ENCODE measurements at regions not wholly inside any gene's neighbourhood (a gene's known extent, or its start where the extent isn't known, plus 50 kb on each side); places are given as distances from the start of the nearest gene placed in this dataset.

- TF ChIP-seq ZBTB43 (CRISPR knock-in tag; IDR thresholded peaks at IDR 0.05) (no peak), NR3C1 (CRISPR knock-in tag; conservative IDR thresholded peaks at IDR 0.05; ENCODE audit: low read depth) (peak; percentile 86; the same call in 1 of the 2 replicates), MLX (CRISPR knock-in tag; IDR thresholded peaks at IDR 0.05) (no peak), TP53 (CRISPR knock-in tag; IDR thresholded peaks at IDR 0.05) (peak; percentile 51; the same call in 1 of the 2 replicates), GRHL2 (CRISPR knock-in tag; IDR thresholded peaks at IDR 0.05; ENCODE audit: insufficient replicate concordance, severe bottlenecking) (no peak), ZNF219 (CRISPR knock-in tag; IDR thresholded peaks at IDR 0.05; ENCODE audit: borderline replicate concordance) (no peak), CBFB (CRISPR knock-in tag; IDR thresholded peaks at IDR 0.05; ENCODE audit: low read depth) (no peak), ZNF121 (CRISPR knock-in tag; IDR thresholded peaks at IDR 0.05) (no peak), HMGA2 (CRISPR knock-in tag; IDR thresholded peaks at IDR 0.05) (no peak), ERG (CRISPR knock-in tag; IDR thresholded peaks at IDR 0.05) (no peak), KAT7 (CRISPR knock-in tag; IDR thresholded peaks at IDR 0.05; ENCODE audit: borderline replicate concordance) (no peak), STAT6 (CRISPR knock-in tag; conservative IDR thresholded peaks at IDR 0.05; ENCODE audit: low read depth) (no peak), OVOL2 (CRISPR knock-in tag; IDR thresholded peaks at IDR 0.05; ENCODE audit: borderline replicate concordance) (no peak), NFATC4 (CRISPR knock-in tag; IDR thresholded peaks at IDR 0.05) (no peak), IRF2 (CRISPR knock-in tag; IDR thresholded peaks at IDR 0.05; ENCODE audit: borderline replicate concordance, low read depth) (no peak), ZNF532 (CRISPR knock-in tag; IDR thresholded peaks at IDR 0.05; ENCODE audit: borderline replicate concordance) (no peak), ZSCAN18 (CRISPR knock-in tag; IDR thresholded peaks at IDR 0.05) (no peak), EMX1 (CRISPR knock-in tag; IDR thresholded peaks at IDR 0.05) (no peak), ZNF423 (CRISPR knock-in tag; IDR thresholded peaks at IDR 0.05) (0 out of 2 replicates have a peak, but pooled peaks have one; percentile 3), GABPB1 (CRISPR knock-in tag; IDR thresholded peaks at IDR 0.05) (no peak), MYBL2 (CRISPR knock-in tag; IDR thresholded peaks at IDR 0.05) (peak; percentile 68), ARID4B (CRISPR knock-in tag; IDR thresholded peaks at IDR 0.05; ENCODE audit: borderline replicate concordance) (no peak)
Observed at GRCh38 chr2:176490061-176490861, 221.0 kb downstream of the MTX2 start (continued).

Data from WTC11 (cell line).